Hepatocyte (in vitro differentiated cells): ENCODE measurements at regions not wholly inside any gene's neighbourhood (a gene's known extent, or its start where the extent isn't known, plus 50 kb on each side); places are given as distances from the start of the nearest gene placed in this dataset.

ENCODE experiments used
- DNase-seq: peaks from one replicate; pipeline ENCODE4 v3.0.0-alpha.2; 2016; ENCODE audit warnings: low spot score
- H2AFZ ChIP-seq: fragments of 200-600 bp; sonication (generic); 2 replicates; pipeline ENCODE4 v1.6.0; 2016; ENCODE audit warnings: antibody characterized with exemption, mild to moderate bottlenecking
- H3K27ac ChIP-seq: fragments of 200-600 bp; sonication (generic); 2 replicates; pipeline ENCODE4 v1.5.1; 2016; ENCODE audit warnings: mild to moderate bottlenecking
- H3K27me3 ChIP-seq: fragments of 200-600 bp; sonication (generic); 2 replicates; pipeline ENCODE4 v1.6.1; 2016
- H3K36me3 ChIP-seq: fragments of 200-600 bp; sonication (generic); replicated peaks from 2 replicates; pipeline ENCODE4 v1.5.1; 2016; ENCODE audit warnings: low read depth; ENCODE audit not compliant: insufficient read depth
- H3K4me1 ChIP-seq: fragments of 200-600 bp; sonication (generic); 2 replicates; pipeline ENCODE4 v1.5.1; 2016; ENCODE audit warnings: mild to moderate bottlenecking, moderate library complexity; ENCODE audit not compliant: insufficient read depth
- H3K4me2 ChIP-seq: fragments of 200-600 bp; sonication (generic); 2 replicates; pipeline ENCODE4 v1.6.0; 2016
- H3K4me3 ChIP-seq: fragments of 200-600 bp; sonication (generic); 2 replicates; pipeline ENCODE4 v1.5.1; 2016; ENCODE audit warnings: mild to moderate bottlenecking
- H3K79me2 ChIP-seq: fragments of 200-600 bp; sonication (generic); 2 replicates; pipeline ENCODE4 v1.6.0; 2017; ENCODE audit warnings: mild to moderate bottlenecking
- H3K9me2 ChIP-seq: fragments of 200-600 bp; sonication (generic); replicated peaks from 2 replicates; pipeline ENCODE4 v1.6.0; 2017; ENCODE audit warnings: mild to moderate bottlenecking; ENCODE audit not compliant: insufficient read depth
- H3K9me3 ChIP-seq: fragments of 200-600 bp; sonication (generic); 2 replicates; pipeline ENCODE4 v1.5.1; 2016; ENCODE audit warnings: low read depth, mild to moderate bottlenecking
- H4K20me1 ChIP-seq: fragments of 200-600 bp; sonication (generic); 2 replicates; pipeline ENCODE4 v1.6.0; 2016; ENCODE audit warnings: mild to moderate bottlenecking; ENCODE audit not compliant: insufficient read depth, poor library complexity, severe bottlenecking
- EZH2 ChIP-seq: fragments of 200-600 bp; sonication (generic); IDR thresholded peaks from 2 replicates; pipeline ENCODE4 v1.6.1; 2016; ENCODE audit warnings: antibody characterized with exemption, mild to moderate bottlenecking, borderline replicate concordance
- EZH2phosphoT487 ChIP-seq: fragments of 200-600 bp; sonication (generic); IDR thresholded peaks from one replicate; pipeline ENCODE4 v1.6.1; 2018; ENCODE audit warnings: antibody characterized with exemption, mild to moderate bottlenecking, low read depth, moderate library complexity; ENCODE audit not compliant: unreplicated experiment, severe bottlenecking
- WGBS: methylation state at CpG from one replicate; pipeline ENCODE4 v1.1.6; 2016; ENCODE audit warnings: low lambda C conversion rate; ENCODE audit errors: missing lambda C conversion rate; 5-methylcytosine and 5-hydroxymethylcytosine counted together
- TF ChIP-seq, protein P1 (sequence below): fragments of 200-600 bp; sonication (generic); IDR thresholded peaks from 2 replicates; pipeline ENCODE4 v1.5.1; 2016; ENCODE audit warnings: antibody characterized with exemption, mild to moderate bottlenecking; ENCODE audit not compliant: poor library complexity

DNA sequence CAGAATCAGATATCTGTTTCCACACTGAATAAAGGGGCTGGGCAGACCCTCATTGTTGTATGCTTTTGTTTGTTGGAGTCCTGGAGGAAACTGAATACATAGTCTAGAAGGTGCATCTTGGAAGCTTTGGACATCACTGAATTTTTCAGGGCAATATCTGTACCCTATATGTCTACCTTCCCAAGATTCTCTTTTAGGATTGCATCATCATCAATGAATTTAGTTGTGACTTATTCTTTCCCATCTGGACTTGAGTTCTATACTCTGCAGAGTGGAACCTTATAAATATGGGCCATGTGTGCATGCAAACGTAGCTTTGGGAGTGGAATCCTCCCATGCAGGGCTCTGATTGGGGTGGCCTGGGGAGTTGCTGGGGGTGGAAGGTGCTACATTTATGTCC is 60.7 kb upstream of the PROKR2 start:
- Histone ChIP-seq H3K4me3 (no peak overlapping the region), H3K79me2 (no peaks in the 10 kb centered on the region), H3K27ac (no peak overlapping the region), H4K20me1 (no peaks in the 10 kb centered on the region), H2AFZ (no peak overlapping the region), H3K4me2 (no peak overlapping the region), H3K4me1 (no peaks in the 10 kb centered on the region), H3K9me2 (no peaks in the 10 kb centered on the region), H3K27me3 (no peaks in the 10 kb centered on the region), H3K36me3 (no peaks in the 10 kb centered on the region), H3K9me3 (no peaks in the 10 kb centered on the region)
- DNase-seq, result no peak
- TF ChIP-seq EZH2 (no peak), EZH2phosphoT487 (no peak)
- TF ChIP-seq, protein P1, sequence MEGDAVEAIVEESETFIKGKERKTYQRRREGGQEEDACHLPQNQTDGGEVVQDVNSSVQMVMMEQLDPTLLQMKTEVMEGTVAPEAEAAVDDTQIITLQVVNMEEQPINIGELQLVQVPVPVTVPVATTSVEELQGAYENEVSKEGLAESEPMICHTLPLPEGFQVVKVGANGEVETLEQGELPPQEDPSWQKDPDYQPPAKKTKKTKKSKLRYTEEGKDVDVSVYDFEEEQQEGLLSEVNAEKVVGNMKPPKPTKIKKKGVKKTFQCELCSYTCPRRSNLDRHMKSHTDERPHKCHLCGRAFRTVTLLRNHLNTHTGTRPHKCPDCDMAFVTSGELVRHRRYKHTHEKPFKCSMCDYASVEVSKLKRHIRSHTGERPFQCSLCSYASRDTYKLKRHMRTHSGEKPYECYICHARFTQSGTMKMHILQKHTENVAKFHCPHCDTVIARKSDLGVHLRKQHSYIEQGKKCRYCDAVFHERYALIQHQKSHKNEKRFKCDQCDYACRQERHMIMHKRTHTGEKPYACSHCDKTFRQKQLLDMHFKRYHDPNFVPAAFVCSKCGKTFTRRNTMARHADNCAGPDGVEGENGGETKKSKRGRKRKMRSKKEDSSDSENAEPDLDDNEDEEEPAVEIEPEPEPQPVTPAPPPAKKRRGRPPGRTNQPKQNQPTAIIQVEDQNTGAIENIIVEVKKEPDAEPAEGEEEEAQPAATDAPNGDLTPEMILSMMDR, result no peak
- 63% methylated on average over 1 of the region's 1 CpG for WGBS

- Histone ChIP-seq H3K4me3 (no peak overlapping the region), H3K27me3 (no peaks in the 10 kb centered on the region), H4K20me1 (no peaks in the 10 kb centered on the region), H3K9me3 (no peaks in the 10 kb centered on the region), H3K36me3 (no peaks in the 10 kb centered on the region), H2AFZ (no peak overlapping the region), H3K79me2 (no peaks in the 10 kb centered on the region), H3K27ac (no peak overlapping the region), H3K4me1 (no peaks in the 10 kb centered on the region), H3K9me2 (no peaks in the 10 kb centered on the region), H3K4me2 (no peak overlapping the region)
- no peak for TF ChIP-seq EZH2
- TF ChIP-seq, protein P1, result no peak
- TF ChIP-seq EZH2phosphoT487, result no peak
- 89% methylated on average over 6 of the region's 6 CpGs for WGBS
- no peak for DNase-seq
These were observed 59.5 kb upstream of the PROKR2 start for GRCh38 chr20:5376228-5376627.

- 84% methylated on average over 5 of the region's 5 CpGs for WGBS
These were observed 57.4 kb upstream of the PROKR2 start for GRCh38 chr20:5374171-5374570.

More at GRCh38 chr20:5374171-5374570, 57.4 kb upstream of the PROKR2 start:
- H3K4me2 ChIP-seq, result no peak overlapping the region
- TF ChIP-seq, protein P1, result no peak
- TF ChIP-seq EZH2phosphoT487, result no peak
- no peak for TF ChIP-seq EZH2
- H3K9me3 ChIP-seq, result no peaks in the 10 kb centered on the region
- no peaks in the 10 kb centered on the region for H3K4me1 ChIP-seq
- no peak overlapping the region for H3K27ac ChIP-seq
- H2AFZ ChIP-seq, result no peak overlapping the region
- H3K36me3 ChIP-seq, result no peaks in the 10 kb centered on the region
- DNase-seq, result no peak
- no peaks in the 10 kb centered on the region for H3K9me2 ChIP-seq
- H4K20me1 ChIP-seq, result no peaks in the 10 kb centered on the region
- no peak overlapping the region for H3K4me3 ChIP-seq
- no peaks in the 10 kb centered on the region for H3K27me3 ChIP-seq
- H3K79me2 ChIP-seq, result no peaks in the 10 kb centered on the region
